ENCODE measurements at regions not wholly inside any gene's neighbourhood (a gene's known extent, or its start where the extent isn't known, plus 50 kb on each side); places are given as distances from the start of the nearest gene placed in this dataset.
"Not testable (repeated sequence)": the region's sequence is repeated elsewhere in the genome, so short reads cannot be mapped to it uniquely, and the experiment has no call there.

- no peak for FAIRE-seq
- DNase-seq (ENCODE audit: low spot score), result no peak
These were observed 119.8 kb downstream of the ZNF330 start for GRCh38 chr4:141340458-141340857.

GRCh38 chr4:141346144-141346543 lies 125.4 kb downstream of the ZNF330 start:
- FAIRE-seq (peak; percentile 83), DNase-seq (ENCODE audit: low spot score) (peak; percentile 56)

GRCh38 chr4:141347684-141348083 lies 127.0 kb downstream of the ZNF330 start:
- FAIRE-seq (no peak), DNase-seq (ENCODE audit: low spot score) (no peak)

- FAIRE-seq, result no peak
These were observed 127.4 kb downstream of the ZNF330 start for GRCh38 chr4:141348125-141348524.

GRCh38 chr4:141348573-141348972 lies 127.9 kb downstream of the ZNF330 start:
- DNase-seq (ENCODE audit: low spot score) (no peak), FAIRE-seq (no peak)

More at GRCh38 chr4:141348125-141348524, 127.4 kb downstream of the ZNF330 start:
- DNase-seq (ENCODE audit: low spot score), result no peak

GRCh38 chr4:141349236-141349635 lies 128.5 kb downstream of the ZNF330 start:
- FAIRE-seq, result no peak

GRCh38 chr4:141350122-141350905 lies 129.6 kb downstream of the ZNF330 start:
- peak; percentile 94 for DNase-seq (ENCODE audit: low spot score)
- peak; percentile 94 for FAIRE-seq

More at GRCh38 chr4:141349236-141349635, 128.5 kb downstream of the ZNF330 start:
- no peak for DNase-seq (ENCODE audit: low spot score)

- DNase-seq (ENCODE audit: low spot score), result no peak
- FAIRE-seq, result no peak
These were observed 131.6 kb downstream of the ZNF330 start for GRCh38 chr4:141352331-141352730.

- FAIRE-seq (peak; percentile 57), DNase-seq (ENCODE audit: low spot score) (peak; percentile 77)
These were observed 132.3 kb downstream of the ZNF330 start for GRCh38 chr4:141352909-141353525.

GRCh38 chr4:141356321-141356962 lies 135.7 kb downstream of the ZNF330 start:
- DNase-seq (ENCODE audit: low spot score) (no peak), FAIRE-seq (no peak)

- FAIRE-seq (no peak), DNase-seq (ENCODE audit: low spot score) (no peak)
These were observed 136.3 kb downstream of the ZNF330 start for GRCh38 chr4:141356963-141357335.

GRCh38 chr4:141368241-141368640 lies 147.5 kb downstream of the ZNF330 start:
- DNase-seq (ENCODE audit: low spot score); FAIRE-seq: not testable (repeated sequence)

GRCh38 chr4:141371206-141371605 lies 150.5 kb downstream of the ZNF330 start:
- FAIRE-seq (no peak), DNase-seq (ENCODE audit: low spot score) (no peak)

GRCh38 chr4:141375855-141376254 lies 155.2 kb downstream of the ZNF330 start:
- DNase-seq (ENCODE audit: low spot score), result peak; percentile 93
- FAIRE-seq, result peak; percentile 89

- no peak for DNase-seq (ENCODE audit: low spot score)
- no peak for FAIRE-seq
These were observed 156.1 kb downstream of the ZNF330 start for GRCh38 chr4:141376769-141377168.

GRCh38 chr4:141387299-141387698 lies 166.6 kb downstream of the ZNF330 start:
- no peak for FAIRE-seq
- no peak for DNase-seq (ENCODE audit: low spot score)

- DNase-seq (ENCODE audit: low spot score) (no peak), FAIRE-seq (no peak)
These were observed 167.8 kb downstream of the ZNF330 start for GRCh38 chr4:141388481-141388880.

GRCh38 chr4:141389649-141390048 lies 169.0 kb downstream of the ZNF330 start:
- FAIRE-seq (no peak), DNase-seq (ENCODE audit: low spot score) (no peak)

- DNase-seq (ENCODE audit: low spot score), result no peak
- FAIRE-seq, result no peak
These were observed 169.9 kb downstream of the ZNF330 start for GRCh38 chr4:141390571-141390970.

GRCh38 chr4:141391293-141391692 lies 170.6 kb downstream of the ZNF330 start:
- FAIRE-seq (no peak), DNase-seq (ENCODE audit: low spot score) (no peak)

- FAIRE-seq (peak; percentile 30), DNase-seq (ENCODE audit: low spot score) (no peak)
These were observed 171.1 kb downstream of the ZNF330 start for GRCh38 chr4:141391771-141392170.

GRCh38 chr4:141395246-141395830 lies 174.6 kb downstream of the ZNF330 start:
- no peak for FAIRE-seq

More at GRCh38 chr4:141395246-141395830, 174.6 kb downstream of the ZNF330 start:
- no peak for DNase-seq (ENCODE audit: low spot score)
